DND-41 (cell line): ENCODE measurements at regions not wholly inside any gene's neighbourhood (a gene's known extent, or its start where the extent isn't known, plus 50 kb on each side); places are given as distances from the start of the nearest gene placed in this dataset.

ENCODE experiments used
- ATAC-seq: fragments of 200-7000 bp; cut with Tn5 transposase; 3 replicates; pipeline ENCODE4 v1.9.1; 2021; ENCODE audit warnings: low read depth; ENCODE audit not compliant: insufficient read depth
- DNase-seq: peaks from one replicate; pipeline ENCODE4 v3.0.0-alpha.2; 2020
- H2AFZ ChIP-seq: 2 replicates; pipeline ENCODE4 v1.6.0; 2012; ENCODE audit warnings: low read depth, low read length
- H3K27ac ChIP-seq: 2 replicates; pipeline ENCODE4 v1.5.1; 2012; ENCODE audit warnings: low read length, inconsistent platforms
- H3K27me3 ChIP-seq: fragments of 200-600 bp; sonication (generic); 2 replicates; pipeline ENCODE4 v1.6.0; 2012; ENCODE audit warnings: low read length, mild to moderate bottlenecking, inconsistent platforms; ENCODE audit not compliant: insufficient read depth, poor library complexity
- H3K36me3 ChIP-seq: 2 replicates; pipeline ENCODE4 v1.5.1; 2012; ENCODE audit warnings: low read length, inconsistent platforms; ENCODE audit not compliant: insufficient read depth
- H3K4me1 ChIP-seq: 2 replicates; pipeline ENCODE4 v1.5.1; 2012; ENCODE audit warnings: mild to moderate bottlenecking, low read length; ENCODE audit not compliant: insufficient read depth
- H3K4me2 ChIP-seq: 2 replicates; pipeline ENCODE4 v1.6.0; 2012; ENCODE audit warnings: mild to moderate bottlenecking, moderate library complexity, low read length, inconsistent platforms; ENCODE audit not compliant: insufficient read depth
- H3K4me3 ChIP-seq, 2 experiments: fragments of 200-600 bp in 1 of 2; shearing (Covaris generic) in 1 of 2; 2 replicates each; pipeline ENCODE4 v1.5.1; 2012 to 2016; ENCODE audit warnings: inconsistent platforms in 2 of 2, low read length in 2 of 2, mild to moderate bottlenecking in 2 of 2, low read depth in 1 of 2, moderate library complexity in 1 of 2
- H3K79me2 ChIP-seq: 2 replicates; pipeline ENCODE4 v1.6.0; 2012; ENCODE audit warnings: low read length, inconsistent platforms; ENCODE audit not compliant: insufficient read depth
- H3K9ac ChIP-seq: 2 replicates; pipeline ENCODE4 v1.6.0; 2012; ENCODE audit warnings: low read depth, mild to moderate bottlenecking, inconsistent platforms, low read length, moderate library complexity
- H3K9me3 ChIP-seq: 2 replicates; pipeline ENCODE4 v1.5.1; 2012; ENCODE audit warnings: low read length, moderate library complexity, mild to moderate bottlenecking, inconsistent platforms; ENCODE audit not compliant: insufficient read depth, severe bottlenecking
- H4K20me1 ChIP-seq: 2 replicates; pipeline ENCODE4 v1.6.0; 2012; ENCODE audit warnings: low read length; ENCODE audit not compliant: insufficient read depth
- CTCF ChIP-seq: IDR thresholded peaks from 2 replicates; pipeline ENCODE4 v1.5.1; 2012; ENCODE audit warnings: borderline replicate concordance, low read length, moderate library complexity, mild to moderate bottlenecking; ENCODE audit not compliant: poor library complexity, severe bottlenecking; ENCODE audit errors: extremely low read depth
- EZH2 ChIP-seq: IDR thresholded peaks from 3 replicates; pipeline ENCODE4 v1.6.1; 2012; ENCODE audit warnings: borderline replicate concordance, low read depth, mild to moderate bottlenecking, moderate library complexity, low read length, inconsistent platforms; ENCODE audit not compliant: severe bottlenecking

GRCh38 chr13:88395804-88396203 is 724.6 kb downstream of the SLITRK5 start:
- ATAC-seq (no peak), DNase-seq (no peak)
- no peak for TF ChIP-seq EZH2
- no peak for TF ChIP-seq CTCF
- H3K4me2 ChIP-seq, result no peak overlapping the region
- H2AFZ ChIP-seq, result no peak overlapping the region
- H3K9me3 ChIP-seq, result no peaks in the 10 kb centered on the region
- no peaks in the 10 kb centered on the region for H3K4me1 ChIP-seq
- no peaks in the 10 kb centered on the region for H3K27me3 ChIP-seq
- no peaks in the 10 kb centered on the region for H3K36me3 ChIP-seq
- H3K4me3 ChIP-seq, result no peak overlapping the region
- H3K27ac ChIP-seq, result no peak overlapping the region
- H3K79me2 ChIP-seq, result no peaks in the 10 kb centered on the region
- H4K20me1 ChIP-seq, result no peaks in the 10 kb centered on the region
- no peak overlapping the region for H3K9ac ChIP-seq

GRCh38 chr13:88411696-88412095 is 740.5 kb downstream of the SLITRK5 start:
- no peaks in the 10 kb centered on the region for H4K20me1 ChIP-seq
- DNase-seq, result no peak
- H2AFZ ChIP-seq, result no peak overlapping the region
- no peaks in the 10 kb centered on the region for H3K9me3 ChIP-seq
- no peak overlapping the region for H3K4me2 ChIP-seq
- H3K27ac ChIP-seq, result no peak overlapping the region
- no peak overlapping the region for H3K4me3 ChIP-seq
- H3K9ac ChIP-seq, result no peak overlapping the region
- TF ChIP-seq EZH2 (no peak), CTCF (no peak)
- H3K79me2 ChIP-seq, result no peaks in the 10 kb centered on the region
- H3K27me3 ChIP-seq, result no peaks in the 10 kb centered on the region
- ATAC-seq, result no peak
- H3K36me3 ChIP-seq, result no peaks in the 10 kb centered on the region
- H3K4me1 ChIP-seq, result no peaks in the 10 kb centered on the region

GRCh38 chr13:88417801-88418200 is 746.6 kb downstream of the SLITRK5 start:
- ATAC-seq (no peak), DNase-seq (no peak)
- no peak overlapping the region for H3K27ac ChIP-seq
- H4K20me1 ChIP-seq, result no peaks in the 10 kb centered on the region
- H3K4me1 ChIP-seq, result no peaks in the 10 kb centered on the region
- H3K9me3 ChIP-seq, result no peaks in the 10 kb centered on the region
- no peak overlapping the region for H3K4me2 ChIP-seq
- H3K27me3 ChIP-seq, result no peaks in the 10 kb centered on the region
- H3K79me2 ChIP-seq, result no peaks in the 10 kb centered on the region
- no peaks in the 10 kb centered on the region for H3K36me3 ChIP-seq
- H3K4me3 ChIP-seq, result no peak overlapping the region
- TF ChIP-seq EZH2 (no peak), CTCF (no peak)
- no peak overlapping the region for H3K9ac ChIP-seq
- no peak overlapping the region for H2AFZ ChIP-seq

GRCh38 chr13:88424463-88424862 is 753.3 kb downstream of the SLITRK5 start:
- Histone ChIP-seq H3K9me3 (no peaks in the 10 kb centered on the region), H3K27me3 (no peaks in the 10 kb centered on the region), H3K4me2 (no peak overlapping the region), H3K4me1 (no peaks in the 10 kb centered on the region), H3K79me2 (no peaks in the 10 kb centered on the region), H3K36me3 (no peaks in the 10 kb centered on the region), H4K20me1 (no peaks in the 10 kb centered on the region), H3K4me3 (no peak overlapping the region), H3K27ac (no peak overlapping the region), H3K9ac (no peak overlapping the region), H2AFZ (no peak overlapping the region)
- DNase-seq, result no peak
- TF ChIP-seq CTCF, result no peak
- no peak for TF ChIP-seq EZH2
- no peak for ATAC-seq
